HUDEP-2 (cell line): ENCODE measurements at regions not wholly inside any gene's neighbourhood (a gene's known extent, or its start where the extent isn't known, plus 50 kb on each side); places are given as distances from the start of the nearest gene placed in this dataset.
"Not testable (repeated sequence)": the region's sequence is repeated elsewhere in the genome, so short reads cannot be mapped to it uniquely, and the experiment has no call there.

Experiments used
- DNase-seq, 76 experiments: peaks; one replicate each; lab custom pipeline; 2025; ENCODE audit not compliant: unreplicated experiment in 76 of 76; lab: John Stamatoyannopoulos, UW

DNA sequence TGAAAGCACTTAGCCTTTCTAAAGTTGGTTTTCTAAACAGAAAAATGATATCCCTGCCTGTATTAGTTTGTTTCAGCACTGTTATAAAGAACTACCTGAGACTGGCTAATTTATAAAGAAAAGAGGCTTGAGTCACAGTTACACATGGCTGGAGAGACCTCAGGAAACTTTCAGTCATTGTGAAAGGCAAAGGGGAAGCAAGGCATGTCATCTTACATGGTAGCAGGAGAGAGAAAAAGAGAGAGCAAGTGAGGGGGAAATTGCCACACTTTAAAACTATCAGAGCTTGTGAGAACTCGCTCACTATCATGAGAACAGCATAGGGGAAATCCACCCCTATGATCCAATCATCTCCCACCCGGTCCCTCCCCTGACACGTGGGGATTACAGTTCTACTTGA, 64.9 kb downstream of the FAM170A start:
- DNase-seq, result no peak

DNA sequence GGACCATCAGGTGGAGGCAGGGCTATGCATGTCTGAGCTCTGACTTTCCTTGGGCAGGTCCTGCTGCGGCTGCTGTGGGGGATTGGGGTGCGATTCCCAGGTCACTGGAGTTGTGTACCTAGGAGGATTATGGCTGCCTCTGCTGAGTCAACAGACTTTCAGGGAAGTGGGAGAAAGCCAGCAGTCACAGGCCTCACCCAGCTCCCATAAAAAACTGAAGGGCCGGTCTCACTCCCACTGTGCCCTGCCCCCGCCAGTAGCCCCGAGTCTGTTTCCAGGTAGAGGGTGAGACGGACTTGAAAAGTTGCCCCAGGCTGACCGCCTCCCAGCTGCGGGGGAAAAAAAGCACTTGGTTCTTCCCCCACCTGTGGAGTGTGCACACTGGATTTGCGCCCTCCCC, 76.7 kb downstream of the FAM170A start:
- DNase-seq, result no peak

DNA sequence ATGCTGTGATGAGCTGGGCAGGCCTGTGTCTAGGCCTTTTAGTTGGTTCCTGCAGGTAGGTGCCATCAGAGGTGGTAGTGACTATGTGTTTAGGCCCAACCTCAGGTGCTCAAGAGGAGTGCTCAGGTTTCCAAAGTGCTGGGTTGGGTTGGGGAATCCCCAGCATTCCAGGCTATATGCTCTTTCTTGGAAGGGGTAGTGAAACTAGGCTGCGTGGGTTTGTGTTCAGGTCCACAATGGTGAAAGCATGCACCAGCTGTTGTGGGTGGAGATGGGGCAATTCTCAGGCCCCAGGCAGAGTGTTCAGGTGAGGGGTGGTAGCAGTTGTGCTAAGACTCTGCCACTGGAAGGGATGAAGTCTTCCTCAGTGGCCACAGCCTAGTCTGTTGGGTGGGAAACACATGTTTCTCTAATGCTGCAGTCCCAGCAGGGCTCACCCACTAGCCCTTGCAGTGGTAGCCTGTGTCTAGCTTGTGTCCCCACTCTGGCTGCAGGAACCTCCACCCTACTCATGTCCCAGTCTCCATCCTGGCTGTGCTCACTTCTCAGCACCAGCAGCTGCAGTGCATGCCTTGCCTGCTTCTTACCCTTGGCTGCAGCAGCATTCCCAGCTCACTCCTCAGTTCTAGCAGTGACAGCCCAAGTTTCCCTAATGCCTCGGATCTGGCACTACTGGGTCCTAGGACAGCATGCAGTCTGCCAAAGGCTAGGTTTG, 78.9 kb downstream of the FAM170A start:
- no peak for DNase-seq

DNA sequence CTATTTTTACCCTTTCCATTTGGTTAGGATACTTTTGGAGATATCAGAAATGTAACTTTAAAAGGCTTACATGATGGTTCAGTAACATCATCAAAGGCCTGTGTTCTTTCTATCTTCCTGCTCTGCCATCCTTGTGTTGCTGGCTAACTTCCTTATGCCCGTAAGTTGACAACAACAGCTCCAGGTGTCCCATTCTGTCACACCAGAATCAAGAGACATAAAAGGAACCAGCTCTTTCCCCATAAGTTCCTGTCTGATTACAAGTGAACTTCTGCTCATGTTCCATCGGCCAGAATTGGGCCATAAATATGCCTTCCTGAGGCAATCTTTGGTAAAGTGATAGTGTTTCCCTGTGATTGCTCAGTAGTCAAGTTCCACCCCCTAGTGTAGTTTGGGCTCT, 92.4 kb downstream of the FAM170A start:
- DNase-seq, result no peak

DNA sequence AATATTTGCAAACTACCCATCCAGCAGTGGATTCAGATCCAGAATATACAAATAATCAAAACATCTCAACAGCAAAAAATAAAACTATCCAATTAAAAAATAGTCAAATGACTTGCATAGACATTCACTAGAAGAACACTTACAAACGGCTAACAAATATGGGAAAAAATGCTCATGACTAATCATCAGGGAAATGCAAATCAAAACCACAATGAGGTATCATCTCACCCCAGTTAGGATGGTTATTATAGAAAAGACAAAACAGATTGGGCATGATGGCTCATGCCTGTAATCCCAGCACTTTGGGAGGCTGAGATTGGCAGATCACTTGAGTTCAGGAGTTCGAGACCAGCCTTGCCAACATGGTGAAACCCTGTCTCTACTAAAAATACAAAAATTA, 95.9 kb downstream of the FAM170A start:
- DNase-seq, result not testable (repeated sequence)

DNA sequence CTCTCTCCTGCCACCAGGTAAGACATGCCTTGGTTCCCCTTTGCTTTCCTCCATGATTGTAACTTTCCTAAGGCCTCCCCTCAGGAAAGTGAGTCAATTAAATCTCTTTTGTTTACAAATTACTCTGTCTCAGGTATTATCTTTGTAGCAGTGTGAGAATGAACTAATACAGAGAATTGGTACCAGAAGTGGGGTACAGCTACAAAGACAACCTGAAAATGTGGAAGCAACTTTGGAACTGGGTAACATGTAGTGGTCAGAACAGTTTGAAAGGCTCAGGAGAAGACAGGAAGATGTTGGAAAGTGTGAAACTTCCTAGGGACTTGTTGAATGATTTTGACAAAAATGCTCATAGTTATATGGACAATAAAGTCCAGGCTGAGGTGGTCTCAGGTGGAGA, 97.2 kb downstream of the FAM170A start:
- DNase-seq, result no peak

DNA sequence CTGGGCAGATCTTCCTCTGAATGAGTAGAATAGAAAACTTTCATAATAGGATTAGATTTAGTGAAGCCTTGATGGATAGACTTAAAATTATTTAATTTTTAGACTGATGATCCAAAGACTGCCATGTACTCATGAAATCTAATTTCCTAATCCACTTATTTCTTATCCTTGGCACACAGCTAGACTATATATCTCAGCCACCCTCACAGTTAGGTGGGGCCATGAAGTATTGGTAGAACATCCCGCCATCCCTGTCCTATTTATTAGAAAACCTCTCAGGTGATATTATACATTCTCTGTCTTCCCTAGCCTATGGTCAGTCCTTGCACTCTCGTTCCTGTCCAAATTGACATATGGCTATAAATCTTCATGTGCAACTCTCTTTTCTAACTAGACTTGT, 110.9 kb downstream of the FAM170A start:
- no peak for DNase-seq

DNA sequence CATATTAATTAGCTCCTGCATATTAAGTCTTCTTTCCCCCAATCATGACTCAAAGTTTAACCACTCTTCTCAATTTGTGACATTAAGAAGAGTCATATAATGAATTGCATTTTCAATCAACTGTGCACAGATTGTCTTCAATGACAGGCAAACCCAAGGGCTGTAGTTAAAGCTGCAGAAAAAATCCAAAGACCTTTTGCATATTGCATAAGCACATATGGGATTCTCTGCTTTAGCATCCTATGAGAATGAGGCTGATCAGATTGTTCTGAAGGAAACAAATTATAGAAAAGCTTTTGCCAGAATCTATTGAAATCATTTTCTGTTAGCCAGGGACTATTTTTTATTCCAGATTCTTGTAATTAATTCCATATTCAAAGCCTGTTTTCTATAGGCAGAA, 112.3 kb downstream of the FAM170A start:
- no peak for DNase-seq

DNA sequence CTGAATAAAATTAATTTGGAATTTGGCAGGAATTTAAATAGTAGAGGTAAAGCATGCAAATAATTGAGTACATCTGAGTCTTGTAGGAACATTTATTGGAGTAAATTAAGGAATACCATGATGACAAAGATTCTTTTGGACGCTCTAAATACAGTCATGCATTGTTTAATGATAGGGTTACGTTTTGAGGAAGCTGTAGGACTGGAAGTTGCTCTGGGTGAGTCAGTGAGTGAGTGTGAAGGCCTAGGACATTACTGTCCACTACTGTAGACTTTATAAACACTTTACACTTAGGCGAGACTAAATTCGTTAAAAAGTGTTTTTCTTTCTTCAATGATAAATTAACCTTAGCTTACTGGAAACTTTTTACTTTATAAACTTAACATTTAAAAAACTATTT, 113.0 kb downstream of the FAM170A start:
- no peak for DNase-seq

DNA sequence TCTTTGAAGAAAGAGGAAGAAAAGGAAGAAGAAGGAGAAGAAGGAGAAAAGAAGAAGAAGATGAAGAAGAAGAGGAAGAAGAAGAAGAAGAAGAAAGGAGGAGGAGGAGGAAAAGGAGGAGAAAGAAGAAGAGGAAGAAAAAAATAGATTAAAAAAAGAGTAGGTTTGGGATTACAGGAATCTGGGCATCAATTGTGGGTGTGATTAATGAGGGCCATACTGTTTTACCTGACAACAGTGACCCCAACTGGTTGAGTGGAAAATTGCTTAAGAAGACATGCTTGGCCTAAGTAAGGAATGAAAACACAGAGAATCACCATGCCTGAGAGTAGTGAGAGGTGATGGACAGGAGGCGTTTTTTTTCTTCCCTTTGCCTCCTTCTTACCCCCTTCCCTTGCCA, 114.6 kb downstream of the FAM170A start:
- peak in 17 of 76 experiments; percentile 1 to 41 (median 9) for DNase-seq

DNA sequence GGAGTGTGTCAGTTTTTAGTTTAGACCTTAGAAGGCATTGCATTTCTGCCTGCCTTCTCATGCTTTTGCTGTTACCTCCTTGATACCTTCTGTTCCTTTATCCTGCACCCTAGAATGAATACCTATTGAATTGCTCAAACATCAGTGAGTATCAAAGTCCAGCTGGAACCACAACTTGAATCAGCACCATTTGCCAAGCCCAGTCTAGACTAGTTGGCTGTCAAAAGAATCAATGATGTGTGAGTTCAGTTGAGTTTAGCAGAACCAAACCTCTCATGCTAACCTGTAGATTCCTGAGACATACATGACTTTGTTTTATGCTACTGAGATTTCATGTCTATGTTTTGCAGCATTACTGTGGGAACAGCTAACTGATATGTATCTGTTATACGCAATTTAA, 116.6 kb downstream of the FAM170A start:
- no peak for DNase-seq

DNA sequence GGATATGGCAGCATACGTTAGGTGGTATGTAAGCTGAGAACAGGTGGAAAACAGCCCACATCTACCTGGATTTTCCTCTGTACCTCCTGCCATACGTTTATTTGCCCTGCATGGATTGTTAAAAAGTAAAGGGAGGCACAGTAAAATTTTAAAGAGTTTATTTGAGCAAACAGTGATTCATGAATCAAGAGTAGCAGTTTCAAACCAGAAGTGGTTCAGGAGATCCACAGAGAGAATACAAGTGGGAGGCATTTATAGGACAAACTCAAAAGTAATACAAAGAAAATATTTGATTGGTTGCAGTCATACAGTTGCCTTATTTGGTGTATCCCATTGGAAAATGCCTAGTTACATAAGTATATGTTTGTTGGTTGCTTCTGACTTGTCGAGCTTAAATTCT, 117.6 kb downstream of the FAM170A start:
- DNase-seq, result no peak

DNA sequence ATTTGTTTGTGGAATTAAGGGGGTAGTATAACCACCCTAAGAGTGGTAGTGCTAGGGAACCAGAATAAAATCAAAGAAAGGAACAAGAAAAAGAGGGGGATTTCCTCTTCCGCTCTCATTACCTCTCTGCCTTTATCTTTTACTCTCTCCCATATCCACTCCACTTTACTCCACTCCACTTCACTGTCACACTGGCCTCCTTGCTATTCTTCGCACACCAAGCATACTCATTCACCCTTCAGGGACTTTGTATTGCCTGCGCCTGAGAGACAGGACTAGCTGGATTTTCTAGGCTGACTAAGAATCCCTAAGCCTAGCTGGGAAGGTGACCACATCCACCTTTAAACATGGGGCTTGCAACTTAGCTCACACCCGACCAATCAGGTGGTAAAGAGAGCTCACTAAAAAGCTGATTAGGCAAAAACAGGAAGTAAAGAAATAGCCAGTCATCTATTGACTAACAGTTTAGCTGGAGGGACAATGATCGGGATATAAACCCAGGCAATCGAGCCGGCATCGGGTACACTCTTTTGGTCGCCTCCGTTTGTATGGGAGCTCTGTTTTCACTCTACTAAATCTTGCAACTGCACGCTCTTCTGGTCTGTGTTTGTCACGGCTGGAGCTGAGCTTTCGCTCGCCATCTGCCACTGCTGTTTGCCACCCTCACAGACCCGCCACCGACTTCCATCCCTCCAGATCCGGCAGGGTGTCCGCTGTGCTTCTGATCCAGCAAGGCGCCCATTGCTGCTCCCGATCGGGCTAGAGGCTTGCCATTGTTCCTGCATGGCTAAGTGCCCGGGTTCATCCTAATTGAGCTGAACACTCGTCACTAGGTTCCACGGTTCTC, 121.8 kb downstream of the FAM170A start:
- DNase-seq, result no peak

DNA sequence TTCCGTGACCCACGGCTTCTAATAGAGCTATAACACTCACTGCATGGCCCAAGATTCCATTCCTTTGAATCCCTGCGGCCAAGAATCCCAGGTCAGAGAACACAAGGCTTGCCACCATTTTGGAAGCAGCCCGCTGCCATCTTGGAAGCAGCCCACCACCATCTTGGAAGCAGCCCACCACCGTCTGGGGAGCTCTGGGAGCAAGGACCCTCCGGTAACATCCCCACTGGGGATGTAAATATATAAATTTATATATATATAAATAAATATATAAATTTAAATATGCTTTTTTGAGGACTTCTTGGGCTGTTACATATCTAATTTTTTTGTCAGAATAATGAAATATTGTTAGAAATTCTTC, 122.4 kb downstream of the FAM170A start:
- DNase-seq, result no peak

DNA sequence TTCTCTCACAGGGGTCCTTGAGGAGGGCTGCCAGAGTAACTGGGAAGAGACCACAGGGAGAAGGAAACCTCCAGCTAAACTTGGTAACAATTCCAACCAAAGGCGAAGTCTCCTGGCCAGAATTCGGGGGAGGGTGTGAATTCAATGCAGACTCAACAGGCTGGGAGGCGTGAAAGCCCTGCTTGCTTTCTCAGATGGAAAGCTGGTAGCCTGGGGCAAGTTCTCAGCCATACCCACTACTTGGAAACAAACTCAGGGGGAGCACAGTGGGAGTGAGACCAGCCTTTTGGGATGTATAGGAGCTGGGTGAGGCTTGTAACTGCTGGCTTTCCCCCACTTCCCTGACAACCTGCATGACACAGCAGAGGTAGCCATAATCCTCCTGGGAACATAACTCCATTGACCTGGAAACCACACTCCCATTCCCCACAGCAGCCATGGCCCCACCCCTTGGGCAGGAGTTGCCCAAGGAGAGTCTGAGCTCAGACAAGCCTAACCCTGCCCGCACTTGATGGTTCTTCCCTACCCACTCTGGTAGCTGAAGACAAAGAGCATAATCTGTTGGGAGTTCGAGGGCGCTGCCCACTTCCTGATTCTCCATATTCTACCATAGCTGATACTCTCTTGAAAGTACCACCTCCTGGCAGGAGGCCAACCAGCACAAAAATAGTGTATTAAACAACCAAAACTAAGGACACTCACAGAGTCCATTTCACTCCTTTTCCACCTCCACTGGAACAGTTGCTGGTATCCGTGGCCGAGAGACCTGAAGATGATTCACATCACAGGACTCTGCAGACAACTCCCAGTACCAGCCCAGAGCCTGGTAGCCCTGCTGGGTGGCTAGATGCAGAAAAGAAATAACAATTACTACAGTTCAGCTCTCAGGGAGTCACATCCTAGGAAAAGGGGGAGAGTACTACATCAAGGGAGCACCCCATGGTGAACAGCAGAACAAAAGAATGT, 123.8 kb downstream of the FAM170A start:
- no peak for DNase-seq

DNA sequence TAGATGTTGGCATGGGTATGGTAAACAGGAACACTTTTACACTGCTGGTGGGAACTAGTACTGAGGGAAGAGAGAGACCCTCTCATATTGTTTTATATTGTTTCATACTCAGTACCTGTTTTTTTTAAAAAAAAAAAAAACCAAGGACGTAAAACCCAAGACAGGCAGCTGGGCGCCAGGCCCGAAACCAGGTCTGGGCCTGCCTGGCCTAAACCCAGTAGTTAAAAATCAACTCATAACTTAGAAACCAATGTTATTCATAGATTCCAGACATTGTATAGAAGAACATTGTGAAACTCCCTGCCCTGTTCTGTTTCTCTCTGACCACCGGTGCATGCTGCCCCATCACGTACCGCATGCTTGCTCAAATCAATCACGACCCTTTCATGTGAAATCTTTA, 125.5 kb downstream of the FAM170A start:
- DNase-seq, result not testable (repeated sequence)

DNA sequence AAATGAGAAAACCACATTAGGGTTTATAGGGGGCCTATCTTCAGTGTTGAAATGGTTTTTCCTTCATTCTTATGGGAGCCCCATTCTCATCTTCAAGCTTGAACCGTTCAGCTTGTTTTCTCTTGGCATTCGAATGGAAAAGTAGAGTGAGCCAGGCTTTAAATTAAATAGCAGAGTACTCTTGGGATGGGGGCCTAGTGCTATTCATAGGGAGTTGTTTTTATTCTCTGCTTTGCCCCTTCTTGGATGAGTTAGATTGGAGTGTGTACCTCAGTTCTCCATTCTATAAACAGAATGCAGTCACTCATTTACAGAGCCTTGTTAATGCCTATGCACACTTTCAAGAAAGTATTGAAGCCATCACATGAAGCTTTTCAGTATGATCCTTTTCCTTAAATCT, 127.9 kb downstream of the FAM170A start:
- no peak for DNase-seq

DNA sequence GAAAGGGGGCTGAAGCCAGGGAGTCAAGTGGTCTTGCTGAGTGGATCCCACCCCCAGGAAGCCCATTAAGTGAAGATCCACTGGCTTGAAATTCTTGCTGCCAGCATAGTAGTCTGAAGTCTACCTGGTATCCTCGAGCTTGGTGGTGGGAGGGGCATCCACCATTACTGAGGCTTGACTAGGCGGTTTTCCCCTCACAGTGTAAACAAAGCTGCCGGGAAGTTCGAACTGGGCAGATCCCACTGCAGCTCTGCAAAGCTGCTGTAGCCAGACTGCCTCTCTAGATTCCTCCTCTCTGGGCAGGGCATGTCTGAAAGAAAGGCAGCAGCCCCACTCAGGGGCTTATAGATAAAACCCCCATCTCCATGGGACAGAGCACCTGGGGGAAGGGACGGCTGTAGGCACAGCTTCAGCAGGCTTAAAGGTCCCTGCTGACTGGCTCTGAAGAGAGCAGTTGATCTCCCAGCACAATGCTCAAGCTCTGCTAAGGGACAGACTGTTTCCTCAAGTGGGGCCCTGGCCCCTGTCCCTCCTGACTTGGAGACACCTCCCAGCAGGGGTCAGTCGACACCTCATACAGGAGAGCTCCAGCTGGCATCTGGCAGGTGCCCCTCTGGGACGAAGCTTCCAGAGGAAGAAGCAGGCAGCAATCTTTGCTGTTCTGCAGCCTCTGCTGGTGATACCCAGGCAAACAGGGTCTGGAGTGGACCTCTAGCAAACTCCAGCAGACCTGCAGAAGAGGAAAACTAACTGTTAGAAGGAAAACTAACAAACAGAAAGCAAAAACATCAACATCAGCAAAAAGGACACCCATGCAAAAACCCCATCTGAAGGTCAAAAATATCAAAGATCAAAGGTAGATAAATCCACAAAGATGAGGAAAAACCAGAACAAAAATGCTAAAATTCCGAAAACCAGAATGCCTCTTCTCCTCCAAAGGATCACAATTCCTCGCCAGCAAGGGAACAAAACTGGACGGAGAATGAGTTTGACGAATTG, 140.6 kb downstream of the FAM170A start:
- DNase-seq, result not testable (repeated sequence)

DNA sequence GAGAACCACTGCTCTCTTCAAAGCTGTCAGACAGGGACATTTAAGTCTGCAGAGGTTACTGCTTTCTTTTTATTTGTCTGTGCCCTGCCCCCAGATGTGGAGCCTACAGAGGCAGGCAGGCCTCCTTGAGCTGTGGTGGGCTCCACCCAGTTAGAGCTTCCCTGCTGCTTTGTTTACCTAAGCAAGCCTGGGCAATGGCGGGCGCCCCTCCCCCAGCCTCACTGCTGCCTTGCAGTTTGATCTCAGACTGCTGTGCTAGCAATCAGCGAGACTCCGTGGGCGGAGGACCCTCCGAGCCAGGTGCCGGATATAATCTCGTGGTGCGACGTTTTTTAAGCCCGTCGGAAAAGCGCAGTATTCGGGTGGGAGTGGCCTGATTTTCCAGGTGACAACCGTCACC, 150.8 kb downstream of the FAM170A start:
- not testable (repeated sequence) for DNase-seq

DNA sequence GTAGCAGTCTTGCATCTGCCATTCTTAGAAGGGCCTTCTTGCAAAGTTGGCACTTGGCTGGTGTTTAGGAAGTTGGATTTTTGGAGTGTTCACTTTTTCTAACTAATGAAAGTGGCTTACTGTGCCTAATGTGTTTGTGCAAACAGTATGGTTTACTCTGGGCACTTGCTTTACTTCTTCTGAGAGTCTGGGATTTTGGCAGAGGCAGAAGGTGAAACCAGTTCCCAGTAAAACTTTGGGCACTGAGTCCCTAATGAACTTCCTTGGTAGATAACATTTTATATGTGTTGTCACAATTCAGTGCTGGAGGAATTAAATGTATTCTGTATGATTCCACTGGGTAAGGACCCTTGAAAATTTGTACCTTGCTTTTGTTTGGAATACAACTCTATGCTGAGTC, 155.7 kb downstream of the FAM170A start:
- no peak for DNase-seq
